ENCODE measurements at regions not wholly inside any gene's neighbourhood (a gene's known extent, or its start where the extent isn't known, plus 50 kb on each side); places are given as distances from the start of the nearest gene placed in this dataset.

- Histone ChIP-seq H2BK120ac (ENCODE audit: low read depth, low read length) (no peak overlapping the region), H3K4ac (ENCODE audit: low read depth, low read length) (no peak overlapping the region), H3K4me3 (ENCODE audit: insufficient read depth, low read depth, low read length) (no peak overlapping the region), H2AK5ac (ENCODE audit: low read depth, low read length) (no peak overlapping the region), H2BK15ac (ENCODE audit: low read depth, low read length) (no peak overlapping the region), H4K20me1 (ENCODE audit: insufficient read depth, low read length) (no peaks in the 10 kb centered on the region), H3K4me2 (ENCODE audit: low read depth, low read length) (no peak overlapping the region), H3K18ac (ENCODE audit: low read depth, low read length) (no peak overlapping the region), H3K9ac (ENCODE audit: low read depth, low read length) (no peak overlapping the region), H4K91ac (ENCODE audit: insufficient read depth, low read depth, low read length) (no peak overlapping the region), H3K9me1 (ENCODE audit: insufficient read depth, low read length) (no peaks in the 10 kb centered on the region), H3K14ac (replicated peaks; ENCODE audit: low read depth, low read length) (no peak overlapping the region), H2BK20ac (ENCODE audit: low read depth, low read length) (no peak overlapping the region), H2AK9ac (replicated peaks; ENCODE audit: low read depth, low read length, poor library complexity) (no peak overlapping the region), H3K9me3 (ENCODE audit: control insufficient read depth, insufficient read depth, low read length) (no peaks in the 10 kb centered on the region), H2AFZ (replicated peaks; ENCODE audit: low read length, poor library complexity) (no peak overlapping the region), H3K27me3 (ENCODE audit: control insufficient read depth, insufficient read depth, low read length) (peaks cover 13% of the 10 kb centered on the region), H3K79me1 (ENCODE audit: low read depth in 1 of 2, low read length in 2 of 2) (no peaks in the 10 kb centered on the region), H3K36me3 (ENCODE audit: control insufficient read depth, insufficient read depth, low read length) (no peaks in the 10 kb centered on the region), H3K56ac (ENCODE audit: extremely low read depth, insufficient read depth, low read length) (no peak overlapping the region), H3K4me1 (ENCODE audit: control insufficient read depth, insufficient read depth, low read length) (peaks cover 7% of the 10 kb centered on the region), H4K8ac (ENCODE audit: low read depth in 2 of 2, low read length in 2 of 2) (no peak overlapping the region), H4K5ac (ENCODE audit: low read depth, low read length) (no peak overlapping the region), H3K23ac (ENCODE audit: low read depth, low read length) (no peak overlapping the region), H3K27ac (ENCODE audit: insufficient read depth, low read length) (no peak overlapping the region), H2BK5ac (ENCODE audit: low read depth, low read length, poor library complexity, severe bottlenecking) (no peak overlapping the region)
- dilution Hi-C loops (cut with HindIII; ENCODE audit: low sequenced_read_pairs, unreplicated experiment) (no loop called here), in situ Hi-C loops (cut with MboI; ENCODE audit: low sequenced_read_pairs) (no loop called here), intact Hi-C loops (cut with micrococcal nuclease) (no loop called here)
- ChIA-PET POLR2A (ENCODE audit: unreplicated experiment) (no interaction called here), CTCF (no interaction called here)
- ATAC-seq (ENCODE audit: low read depth): no peak
- no peak for DNase-seq
- BruUV-seq (replicated peaks): no TSS peak
- WGBS, 2 experiments (ENCODE audit: extremely low coverage in 2 of 2, insufficient read length in 1 of 2): no CpG with 5 or more reads among the region's 1 CpG
- peak; percentile 29; the same call in 1 of the 2 replicates for TF ChIP-seq MAFK (IDR thresholded peaks at IDR 0.05; ENCODE audit: low read depth, low read length)
- no peak for TF ChIP-seq CHD1 (IDR thresholded peaks at IDR 0.05; ENCODE audit: low read depth, low read length)
- TF ChIP-seq CTCF (conservative IDR thresholded peaks at IDR 0.05; ENCODE audit: low read depth, low read length): no peak
- no peak for TF ChIP-seq RCOR1 (IDR thresholded peaks at IDR 0.05; ENCODE audit: insufficient replicate concordance, low read length)
- no peak for TF ChIP-seq ELK1 (IDR thresholded peaks at IDR 0.05; ENCODE audit: borderline replicate concordance, low read depth, low read length)
- no peak for TF ChIP-seq RAD21 (IDR thresholded peaks at IDR 0.05; ENCODE audit: low read length)
- no peak for TF ChIP-seq CEBPB (IDR thresholded peaks at IDR 0.05; ENCODE audit: low read depth, low read length)
These were observed 62.2 kb upstream of the FOXP4 start for GRCh38 chr6:41483943-41484342.

Data from IMR-90 (cell line).